ENCODE measurements at regions not wholly inside any gene's neighbourhood (a gene's known extent, or its start where the extent isn't known, plus 50 kb on each side); places are given as distances from the start of the nearest gene placed in this dataset.

GRCh38 chr20:29452186-29452585 is 1805.3 kb upstream of the DEFB115 start:
- no peak for TF ChIP-seq POLR2A (IDR thresholded peaks at IDR 0.05)
- TF ChIP-seq, protein P1, sequence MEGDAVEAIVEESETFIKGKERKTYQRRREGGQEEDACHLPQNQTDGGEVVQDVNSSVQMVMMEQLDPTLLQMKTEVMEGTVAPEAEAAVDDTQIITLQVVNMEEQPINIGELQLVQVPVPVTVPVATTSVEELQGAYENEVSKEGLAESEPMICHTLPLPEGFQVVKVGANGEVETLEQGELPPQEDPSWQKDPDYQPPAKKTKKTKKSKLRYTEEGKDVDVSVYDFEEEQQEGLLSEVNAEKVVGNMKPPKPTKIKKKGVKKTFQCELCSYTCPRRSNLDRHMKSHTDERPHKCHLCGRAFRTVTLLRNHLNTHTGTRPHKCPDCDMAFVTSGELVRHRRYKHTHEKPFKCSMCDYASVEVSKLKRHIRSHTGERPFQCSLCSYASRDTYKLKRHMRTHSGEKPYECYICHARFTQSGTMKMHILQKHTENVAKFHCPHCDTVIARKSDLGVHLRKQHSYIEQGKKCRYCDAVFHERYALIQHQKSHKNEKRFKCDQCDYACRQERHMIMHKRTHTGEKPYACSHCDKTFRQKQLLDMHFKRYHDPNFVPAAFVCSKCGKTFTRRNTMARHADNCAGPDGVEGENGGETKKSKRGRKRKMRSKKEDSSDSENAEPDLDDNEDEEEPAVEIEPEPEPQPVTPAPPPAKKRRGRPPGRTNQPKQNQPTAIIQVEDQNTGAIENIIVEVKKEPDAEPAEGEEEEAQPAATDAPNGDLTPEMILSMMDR (IDR thresholded peaks at IDR 0.05) = no peak
